ENCODE measurements at regions not wholly inside any gene's neighbourhood (a gene's known extent, or its start where the extent isn't known, plus 50 kb on each side); places are given as distances from the start of the nearest gene placed in this dataset.

- TF ChIP-seq CTCF (IDR thresholded peaks at IDR 0.05; ENCODE audit: low read length): no peak
- no peak for TF ChIP-seq EZH2 (optimal IDR thresholded peaks at IDR 0.05; ENCODE audit: low read depth, low read length)
- TF ChIP-seq EZH2phosphoT487 (IDR thresholded peaks at IDR 0.05; ENCODE audit: low read length): no peak
Observed at GRCh38 chr3:152096280-152096906, 172.3 kb upstream of the MBNL1 start.

All from MM.1S (cell line).